ENCODE measurements at regions not wholly inside any gene's neighbourhood (a gene's known extent, or its start where the extent isn't known, plus 50 kb on each side); places are given as distances from the start of the nearest gene placed in this dataset.

- no peak for DNase-seq
Measured at GRCh38 chr18:45521777-45522176, 93.5 kb upstream of the SLC14A2 start.

DNA sequence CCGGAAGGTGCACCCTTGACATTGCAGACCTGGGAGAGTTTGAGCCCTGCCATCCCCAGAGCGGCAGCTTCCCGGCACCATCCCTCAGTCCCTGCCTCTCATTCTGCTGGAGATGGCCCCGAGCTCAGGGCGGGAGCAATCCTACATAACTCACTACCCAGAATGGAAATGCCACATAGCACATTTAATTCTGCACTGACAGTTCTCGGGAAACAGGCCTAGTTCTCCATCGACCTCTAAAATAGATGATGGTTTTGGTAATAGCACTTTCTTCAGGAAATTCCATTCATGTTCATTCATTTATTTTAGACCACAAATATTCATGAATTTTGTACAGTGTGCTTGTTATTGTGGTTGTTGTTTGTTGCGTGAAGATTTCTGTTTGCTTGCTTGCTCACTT is 92.9 kb upstream of the SLC14A2 start:
- DNase-seq: no peak

DNA sequence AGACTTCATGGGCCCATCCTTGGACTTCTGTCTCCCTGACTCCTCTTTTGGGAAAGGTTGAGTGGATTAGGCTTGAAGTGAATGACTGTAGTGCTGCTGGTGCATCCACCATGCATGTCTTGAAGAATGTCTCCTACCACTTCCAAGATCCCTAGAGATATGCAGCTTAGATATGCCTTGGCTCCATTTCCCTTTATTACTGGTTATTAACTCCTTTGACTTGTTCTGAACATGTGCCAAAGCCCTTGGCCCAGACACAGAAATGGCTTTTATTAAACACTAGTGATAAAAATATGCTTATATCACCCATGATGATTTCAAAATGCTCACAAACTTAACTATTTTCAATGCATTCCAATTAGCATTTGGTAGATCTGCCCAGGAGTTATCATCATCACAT is 90.0 kb upstream of the SLC14A2 start:
- no peak for DNase-seq

DNA sequence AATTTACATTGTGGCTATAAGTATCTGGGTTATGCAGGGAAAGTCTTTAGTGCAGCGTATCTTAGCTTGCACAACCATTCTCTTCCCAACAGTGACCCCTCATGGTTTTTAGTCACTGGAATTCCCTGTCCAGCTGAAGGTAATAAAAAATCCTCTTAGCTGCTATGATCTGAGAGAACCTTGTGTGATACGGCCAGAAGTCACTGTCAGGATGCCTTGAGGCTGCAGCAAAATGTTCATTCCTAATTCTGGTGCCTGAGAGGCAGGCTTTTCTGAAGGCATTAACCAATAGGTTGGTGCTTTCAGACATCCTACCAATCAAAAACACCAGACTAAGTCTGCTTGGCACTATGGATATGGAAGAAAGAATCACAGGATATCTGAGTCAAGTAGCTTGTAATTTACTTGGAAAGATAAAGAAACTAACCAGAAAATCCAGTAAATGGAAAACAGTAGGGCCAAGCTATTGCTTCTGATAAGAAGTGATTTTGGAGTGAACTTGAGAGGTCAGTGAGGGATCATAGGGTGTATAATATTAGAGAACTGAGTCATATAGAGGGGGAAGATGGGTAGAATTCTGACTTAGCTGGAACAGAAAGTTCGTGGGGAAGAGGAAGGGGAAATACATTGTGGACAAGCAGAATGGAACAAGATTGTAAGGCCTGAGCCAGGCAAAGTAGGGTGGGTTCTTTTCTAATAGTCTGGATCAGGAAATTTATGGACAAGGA is 89.0 kb upstream of the SLC14A2 start:
- no peak for DNase-seq

GRCh38 chr18:45527891-45528290 is 87.4 kb upstream of the SLC14A2 start:
- no peak for DNase-seq

DNA sequence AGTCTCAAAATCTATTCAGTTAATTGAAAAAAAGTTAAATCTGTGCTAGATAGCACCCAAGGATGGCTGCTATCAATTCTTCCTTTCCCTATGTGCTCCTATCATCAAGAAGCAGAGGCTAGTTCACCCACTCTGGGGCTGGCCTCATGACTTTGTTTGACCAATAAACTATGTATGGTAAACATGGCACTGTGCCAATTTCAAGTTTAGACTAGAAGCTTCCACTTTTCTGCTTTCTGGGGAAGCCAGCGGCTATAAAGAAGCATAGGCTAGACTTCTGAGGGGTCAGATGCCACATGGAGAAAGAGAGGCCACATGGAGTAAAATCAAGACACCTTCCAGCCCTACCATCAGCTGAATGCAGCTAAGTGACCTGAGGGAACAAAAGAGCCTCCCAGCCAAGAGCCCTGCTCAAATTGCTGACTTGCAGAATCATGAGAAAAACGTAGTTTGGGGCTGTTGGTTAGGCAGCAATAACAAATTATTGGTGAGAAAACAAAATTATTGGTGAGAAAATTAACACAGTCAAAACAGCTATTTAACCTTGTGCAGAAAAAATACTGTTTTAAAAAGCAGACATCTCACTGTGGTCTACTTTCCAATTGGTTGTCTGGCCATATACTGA is 86.5 kb upstream of the SLC14A2 start:
- no peak for DNase-seq

DNA sequence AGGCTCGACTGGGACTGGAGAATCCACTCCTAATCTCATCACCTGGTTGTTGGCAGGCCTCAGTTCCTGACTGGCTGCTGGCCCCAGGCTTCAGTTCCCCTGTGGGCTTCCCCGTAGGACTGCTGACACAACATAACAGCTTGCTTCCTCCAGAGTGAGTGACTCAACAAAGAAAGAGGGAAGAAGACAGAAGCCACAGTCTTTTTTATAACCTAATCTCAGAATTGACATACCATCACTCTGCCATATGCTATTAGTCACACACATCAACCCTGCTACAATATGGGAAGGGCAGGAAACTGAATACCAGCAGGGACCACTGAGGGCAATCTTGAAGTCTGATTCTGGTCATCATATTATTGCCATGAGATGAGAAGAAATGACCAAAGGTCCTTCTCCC is 76.8 kb upstream of the SLC14A2 start:
- DNase-seq: no peak

DNA sequence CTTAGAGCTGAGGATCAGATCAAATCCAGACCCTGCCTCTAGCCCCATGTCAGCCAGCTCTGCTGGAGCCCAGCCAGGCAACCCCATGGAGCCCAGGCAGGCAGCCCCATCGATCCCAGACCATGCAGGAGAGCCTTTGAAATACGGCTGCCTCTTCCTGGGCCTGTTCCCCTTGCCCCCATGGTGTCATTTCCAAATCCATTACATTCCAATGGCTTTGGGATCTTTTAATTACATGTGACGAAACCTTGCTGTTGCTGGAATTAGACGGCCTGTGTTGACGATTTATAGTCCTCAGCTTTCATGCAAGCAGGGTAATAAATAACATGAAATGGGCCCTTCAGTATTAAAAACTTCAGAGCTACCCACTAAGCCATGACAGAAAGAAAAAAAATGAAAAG is 75.8 kb upstream of the SLC14A2 start:
- DNase-seq: no peak

- DNase-seq: no peak
Measured at GRCh38 chr18:45540125-45540524, 75.2 kb upstream of the SLC14A2 start.

DNA sequence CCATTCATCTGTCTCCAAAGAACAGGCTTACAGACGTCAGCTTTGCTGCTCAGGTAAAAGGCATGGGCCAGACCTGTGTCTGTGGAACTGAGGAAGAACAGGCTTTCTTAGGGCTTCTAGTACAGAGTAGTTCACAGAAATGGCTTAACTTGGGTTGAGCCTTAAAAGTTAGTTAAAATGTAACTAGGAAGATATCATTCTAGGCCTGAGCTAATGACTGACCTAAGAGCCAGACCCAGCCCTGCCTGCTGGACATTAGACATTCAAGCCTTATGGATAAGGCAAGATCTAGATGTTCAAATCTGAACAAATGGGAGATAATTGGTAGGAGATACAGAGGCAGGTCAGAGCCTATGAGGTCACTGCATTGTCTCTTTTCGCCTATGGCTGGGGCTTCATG is 73.9 kb upstream of the SLC14A2 start:
- no peak for DNase-seq

DNA sequence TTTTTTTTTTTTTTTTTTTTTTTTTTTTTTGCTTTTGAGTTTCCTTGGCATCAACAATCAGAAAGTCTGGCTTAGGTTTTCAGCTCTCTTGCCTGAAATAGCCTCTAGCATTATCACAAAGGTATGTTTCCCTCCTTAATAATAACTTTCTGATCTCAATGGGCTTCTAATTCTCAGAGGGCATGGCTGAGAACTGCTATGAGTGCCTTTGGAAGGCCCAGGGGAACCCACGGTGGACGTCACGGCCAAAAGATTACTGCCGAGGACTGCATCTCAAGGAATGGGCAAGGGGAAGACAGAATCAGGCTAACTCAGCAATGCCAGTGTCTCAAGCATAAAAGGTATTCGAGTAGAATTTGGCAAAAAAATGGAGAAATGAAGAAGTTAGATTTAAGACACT is 73.2 kb upstream of the SLC14A2 start:
- DNase-seq: no peak

DNA sequence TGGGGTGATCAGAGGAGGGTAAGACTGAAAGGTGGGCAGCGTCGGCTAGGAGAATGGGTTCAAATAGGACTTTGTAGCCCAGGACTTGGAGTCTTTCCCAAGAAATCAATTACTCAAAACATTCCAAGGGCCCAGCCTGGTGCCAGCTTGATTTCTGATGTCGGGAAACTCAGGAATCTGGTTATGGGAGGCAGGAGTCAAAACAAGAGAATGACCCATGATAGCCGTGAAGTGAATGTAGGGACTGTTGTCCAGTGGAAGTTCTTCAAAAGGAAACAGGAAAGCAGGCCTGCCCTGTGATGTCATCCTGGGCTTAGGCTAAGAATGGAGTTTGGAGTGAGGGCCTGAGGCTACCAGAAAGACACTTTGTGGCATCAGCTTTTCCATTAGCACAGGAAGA is 67.4 kb upstream of the SLC14A2 start:
- no peak for DNase-seq

DNA sequence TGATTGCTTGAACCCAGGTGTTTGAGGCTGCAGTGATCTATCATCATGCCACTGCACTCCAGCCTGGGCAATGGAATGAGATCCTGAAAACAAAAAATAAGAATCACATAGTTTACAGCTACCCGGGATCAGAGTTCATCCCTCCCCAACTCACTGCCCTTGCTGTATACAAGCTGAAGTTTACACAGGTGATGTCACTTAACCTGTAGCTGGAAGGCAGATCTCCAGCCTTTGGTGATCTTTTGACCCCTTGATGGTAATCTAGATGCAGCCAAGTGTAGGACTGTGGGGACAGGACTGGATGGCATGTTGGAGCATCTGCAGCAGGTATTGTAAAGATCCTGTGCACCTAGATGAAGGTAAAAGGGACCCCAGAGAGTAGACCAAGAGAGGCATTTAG is 66.7 kb upstream of the SLC14A2 start:
- no peak for DNase-seq

- DNase-seq: no peak
Measured at GRCh38 chr18:45549290-45549689, 66.0 kb upstream of the SLC14A2 start.

DNA sequence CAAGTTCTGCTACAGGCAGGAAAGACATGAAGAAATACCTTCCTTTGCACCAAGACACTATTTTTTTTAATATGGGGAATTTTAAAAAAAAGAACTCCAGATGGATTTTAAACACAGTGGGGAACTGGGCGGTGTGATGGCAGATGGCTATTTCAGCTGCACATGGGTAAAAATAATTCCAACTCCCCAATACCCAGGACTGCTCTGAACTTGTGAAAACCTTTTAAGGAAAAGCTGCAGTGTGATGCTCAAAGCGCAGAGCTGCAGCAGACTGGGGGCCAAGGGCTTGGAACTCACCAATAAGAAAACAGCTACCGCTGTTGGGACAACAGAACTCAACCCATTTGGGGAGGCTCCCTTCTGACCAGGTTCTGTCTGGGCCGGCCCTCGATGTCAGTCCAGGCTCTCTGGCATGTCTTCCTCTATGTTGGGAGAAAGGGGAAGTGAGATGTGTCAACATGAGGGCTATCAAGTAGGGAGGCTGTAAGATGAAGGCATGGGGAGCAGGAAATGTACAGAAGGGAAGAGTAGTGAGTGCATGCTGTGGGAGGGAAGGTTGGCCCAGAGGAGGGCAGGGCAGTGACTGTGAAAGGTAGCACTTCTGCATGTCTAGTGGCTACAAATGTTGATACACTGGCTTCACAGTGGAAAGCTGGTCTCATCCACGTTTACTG is 64.0 kb upstream of the SLC14A2 start:
- DNase-seq: no peak

GRCh38 chr18:45553723-45554388 is 61.4 kb upstream of the SLC14A2 start:
- DNase-seq: no peak

DNA sequence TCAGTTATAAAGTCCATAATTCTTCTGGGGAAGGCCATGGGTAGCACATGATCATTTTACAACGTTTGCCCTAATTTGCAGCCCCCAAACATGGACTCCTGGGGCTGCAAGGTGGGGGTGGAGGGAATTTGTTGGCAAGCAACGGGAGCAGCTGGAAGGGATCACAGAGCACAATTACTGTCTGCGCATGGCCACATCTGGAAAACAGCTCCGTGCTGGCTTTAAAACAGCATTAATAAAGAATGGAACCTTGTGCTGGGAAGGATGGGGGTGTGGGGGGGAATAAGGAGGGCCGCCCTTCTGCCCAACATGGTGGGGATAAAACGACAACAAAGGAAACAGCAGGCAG is 60.9 kb upstream of the SLC14A2 start:
- no peak for DNase-seq

DNA sequence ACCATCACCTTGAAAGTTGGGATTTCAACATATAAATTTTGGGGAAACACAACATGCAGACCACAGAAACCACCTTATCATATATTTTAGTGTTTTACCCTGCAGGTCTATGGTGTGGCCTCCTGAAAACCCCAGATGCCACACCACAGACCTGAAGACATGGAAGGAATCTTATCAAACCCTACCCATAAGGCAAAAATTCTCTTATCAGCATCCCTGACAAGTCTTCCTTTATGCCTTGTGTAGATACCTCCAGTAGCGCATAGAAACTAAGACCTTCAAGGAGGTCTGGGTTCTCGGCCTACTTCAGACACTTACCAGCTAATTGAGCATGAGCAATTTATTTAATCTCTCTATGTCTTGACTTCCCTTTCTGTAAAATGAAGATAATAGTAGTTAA is 59.1 kb upstream of the SLC14A2 start:
- no peak for DNase-seq

DNA sequence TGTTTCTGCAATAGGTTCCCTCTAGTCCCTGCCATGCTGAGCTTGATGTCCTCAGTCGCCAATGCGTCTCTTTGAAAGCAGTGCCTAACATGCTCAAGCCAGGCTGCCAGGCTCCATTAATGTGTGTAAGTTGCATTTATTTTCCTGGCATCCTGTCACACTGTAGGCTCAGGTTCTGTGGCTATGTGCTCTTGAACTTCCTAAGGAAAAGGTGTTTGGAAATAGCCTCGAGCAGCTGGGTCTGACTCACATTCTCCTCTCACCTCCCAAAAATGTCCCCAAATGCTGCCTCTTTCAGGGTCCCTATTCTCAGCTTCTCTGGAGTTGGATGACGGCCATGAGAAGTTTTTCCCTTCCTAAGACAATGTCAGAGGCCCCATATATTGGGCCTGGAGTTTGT is 58.0 kb upstream of the SLC14A2 start:
- DNase-seq: no peak

DNA sequence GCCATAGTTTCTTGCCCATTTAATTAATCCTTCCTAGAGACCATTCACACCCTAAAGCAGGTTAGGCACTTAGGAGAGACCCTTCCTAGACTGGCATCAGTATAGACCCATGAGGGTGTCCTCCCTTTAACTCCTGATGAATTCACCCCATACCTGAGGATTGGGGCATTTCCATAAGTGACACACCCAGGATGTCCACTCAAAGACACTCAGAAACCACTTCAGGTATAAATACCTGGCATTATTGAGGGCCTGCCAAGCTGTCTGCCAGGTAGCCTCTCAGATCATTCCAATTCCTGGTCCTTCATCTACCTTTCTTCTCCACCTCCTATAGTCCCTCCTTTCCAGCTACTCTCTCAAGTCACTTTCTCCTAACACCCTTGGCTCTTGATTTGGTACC is 57.5 kb upstream of the SLC14A2 start:
- no peak for DNase-seq

DNA sequence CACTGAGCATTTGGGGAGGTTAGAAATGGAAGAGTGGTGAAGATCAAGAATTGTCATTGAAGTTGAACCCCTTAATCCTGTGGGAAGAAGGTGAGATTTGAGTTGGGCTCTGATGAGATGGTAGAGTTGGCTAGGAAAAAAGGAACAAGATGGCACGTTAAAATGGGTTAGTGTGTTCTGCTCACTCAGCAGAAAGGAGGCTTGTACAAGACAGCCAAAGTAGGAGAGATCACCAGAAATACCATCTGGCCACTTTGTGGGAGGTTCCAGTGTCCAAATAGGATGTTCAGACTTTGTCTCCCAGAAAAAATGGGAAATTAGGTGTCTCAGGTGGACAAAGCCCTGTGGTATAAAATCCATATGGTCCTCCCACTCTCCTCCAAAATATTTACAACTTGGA is 56.0 kb upstream of the SLC14A2 start:
- no peak for DNase-seq

DNA sequence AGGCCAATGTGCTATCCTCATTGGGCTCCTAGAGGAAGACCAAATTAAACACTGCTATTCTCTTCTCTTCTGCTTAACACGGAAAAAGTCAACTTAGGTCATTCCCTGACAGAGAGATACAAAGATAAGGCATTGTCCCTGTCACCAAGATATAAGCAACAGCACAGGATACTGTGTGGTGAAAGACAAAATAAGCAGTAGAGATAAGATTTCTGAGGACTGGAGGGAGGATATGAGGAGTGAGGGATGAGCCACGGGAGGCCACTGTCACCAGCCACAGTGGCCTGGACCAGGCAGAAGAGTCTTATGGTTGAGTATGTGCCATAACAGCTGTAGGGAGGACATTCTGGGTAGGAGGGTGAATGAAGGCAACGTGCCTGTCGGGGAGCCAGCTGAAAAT is 54.4 kb upstream of the SLC14A2 start:
- no peak for DNase-seq
